Mucosa of descending colon (tissue), 3 donors: ENCODE measurements at regions not wholly inside any gene's neighbourhood (a gene's known extent, or its start where the extent isn't known, plus 50 kb on each side); places are given as distances from the start of the nearest gene placed in this dataset.
"Not testable (repeated sequence)": the region's sequence is repeated elsewhere in the genome, so short reads cannot be mapped to it uniquely, and the experiment has no call there.

Source experiments
- ATAC-seq: fragments of 200-7000 bp; cut with Tn5 transposase; one replicate; pipeline ENCODE4 v1.9.1; 2020; ENCODE audit warnings: mild to moderate bottlenecking, moderate library complexity
- DNase-seq, 3 donors: peaks; one replicate each; pipeline ENCODE4 v3.0.0-alpha.2; 2020
- H3K36me3 ChIP-seq: fragments of 200-600 bp; one replicate; pipeline ENCODE4 v1.8.0; 2021; ENCODE audit warnings: low read depth, mild to moderate bottlenecking
- H3K4me1 ChIP-seq: fragments of 200-600 bp; one replicate; pipeline ENCODE4 v1.8.0; 2021; ENCODE audit warnings: low read depth, mild to moderate bottlenecking
- H3K4me3 ChIP-seq: fragments of 200-600 bp; one replicate; pipeline ENCODE4 v1.8.0; 2021; ENCODE audit warnings: mild to moderate bottlenecking
- H3K9me3 ChIP-seq: fragments of 200-600 bp; one replicate; pipeline ENCODE4 v1.8.0; 2021; ENCODE audit warnings: mild to moderate bottlenecking
- CTCF ChIP-seq: fragments of 200-600 bp; IDR thresholded peaks from one replicate; pipeline ENCODE4 v1.8.0; 2022; ENCODE audit warnings: antibody characterized with exemption, mild to moderate bottlenecking
- intact Hi-C, 2 donors: fragments of 100-400 bp; cut with DNase I in 1 of 2; cut with micrococcal nuclease in 1 of 2; formaldehyde crosslinking; loops; one replicate each; pipeline versions ENCODE4 v1.11.0 to v1.11.1; 2022; cut with DNase I, micrococcal nuclease
- donor health status: DM: no; HTN: no; CAD: no; lungs with moderate emphysema.
- donor health status: DM: no; HTN: no; CAD: no.
- donor health status: DM: no; HTN: yes; CAD: no.

- intact Hi-C loops, result no loop called here
- no peak for DNase-seq
- no peak for ATAC-seq
Observed at GRCh38 chr3:61464518-61465140, 96.7 kb upstream of the PTPRG start.

GRCh38 chr3:61466357-61466756, 95.0 kb upstream of the PTPRG start:
- intact Hi-C loops, result no loop called here
- no peak for TF ChIP-seq CTCF
- no peak overlapping the region for H3K4me3 ChIP-seq

More at GRCh38 chr3:61464518-61465140, 96.7 kb upstream of the PTPRG start:
- Histone ChIP-seq H3K4me1 (no peaks in the 10 kb centered on the region), H3K4me3 (no peak overlapping the region), H3K9me3 (no peaks in the 10 kb centered on the region), H3K36me3 (no peaks in the 10 kb centered on the region)
- TF ChIP-seq CTCF, result no peak

GRCh38 chr3:61483997-61484396, 77.4 kb upstream of the PTPRG start:
- DNase-seq (no peak), ATAC-seq (no peak)
- intact Hi-C loops, result no loop called here
- no peaks in the 10 kb centered on the region for H3K4me1 ChIP-seq
- H3K9me3 ChIP-seq, result no peaks in the 10 kb centered on the region
- no peak for TF ChIP-seq CTCF
- no peaks in the 10 kb centered on the region for H3K36me3 ChIP-seq
- no peak overlapping the region for H3K4me3 ChIP-seq

More at GRCh38 chr3:61466357-61466756, 95.0 kb upstream of the PTPRG start:
- H3K4me1 ChIP-seq, result no peaks in the 10 kb centered on the region
- H3K9me3 ChIP-seq, result no peaks in the 10 kb centered on the region
- no peaks in the 10 kb centered on the region for H3K36me3 ChIP-seq
- ATAC-seq (no peak), DNase-seq (no peak)

GRCh38 chr3:61493339-61493738, 68.0 kb upstream of the PTPRG start:
- ATAC-seq (no peak), DNase-seq (no peak)
- Histone ChIP-seq H3K9me3 (no peaks in the 10 kb centered on the region), H3K4me1 (no peaks in the 10 kb centered on the region), H3K4me3 (no peak overlapping the region), H3K36me3 (no peaks in the 10 kb centered on the region)
- intact Hi-C loops, result no loop called here
- no peak for TF ChIP-seq CTCF

- H3K36me3 ChIP-seq, ATAC-seq, intact Hi-C loops, H3K4me3 ChIP-seq, H3K9me3 ChIP-seq, DNase-seq, H3K4me1 ChIP-seq: not testable (repeated sequence)
Observed at GRCh38 chr3:61494309-61494708, 67.1 kb upstream of the PTPRG start.

GRCh38 chr3:61497463-61497862, 63.9 kb upstream of the PTPRG start:
- ATAC-seq, result no peak
- DNase-seq, result no peak
- TF ChIP-seq CTCF, result no peak

More at GRCh38 chr3:61497463-61497862, 63.9 kb upstream of the PTPRG start:
- H3K9me3 ChIP-seq, result no peaks in the 10 kb centered on the region
- intact Hi-C loops, result no loop called here
- no peaks in the 10 kb centered on the region for H3K36me3 ChIP-seq
- H3K4me3 ChIP-seq, result no peak overlapping the region
- H3K4me1 ChIP-seq, result no peaks in the 10 kb centered on the region
